ENCODE measurements at regions not wholly inside any gene's neighbourhood (a gene's known extent, or its start where the extent isn't known, plus 50 kb on each side); places are given as distances from the start of the nearest gene placed in this dataset.

DNA sequence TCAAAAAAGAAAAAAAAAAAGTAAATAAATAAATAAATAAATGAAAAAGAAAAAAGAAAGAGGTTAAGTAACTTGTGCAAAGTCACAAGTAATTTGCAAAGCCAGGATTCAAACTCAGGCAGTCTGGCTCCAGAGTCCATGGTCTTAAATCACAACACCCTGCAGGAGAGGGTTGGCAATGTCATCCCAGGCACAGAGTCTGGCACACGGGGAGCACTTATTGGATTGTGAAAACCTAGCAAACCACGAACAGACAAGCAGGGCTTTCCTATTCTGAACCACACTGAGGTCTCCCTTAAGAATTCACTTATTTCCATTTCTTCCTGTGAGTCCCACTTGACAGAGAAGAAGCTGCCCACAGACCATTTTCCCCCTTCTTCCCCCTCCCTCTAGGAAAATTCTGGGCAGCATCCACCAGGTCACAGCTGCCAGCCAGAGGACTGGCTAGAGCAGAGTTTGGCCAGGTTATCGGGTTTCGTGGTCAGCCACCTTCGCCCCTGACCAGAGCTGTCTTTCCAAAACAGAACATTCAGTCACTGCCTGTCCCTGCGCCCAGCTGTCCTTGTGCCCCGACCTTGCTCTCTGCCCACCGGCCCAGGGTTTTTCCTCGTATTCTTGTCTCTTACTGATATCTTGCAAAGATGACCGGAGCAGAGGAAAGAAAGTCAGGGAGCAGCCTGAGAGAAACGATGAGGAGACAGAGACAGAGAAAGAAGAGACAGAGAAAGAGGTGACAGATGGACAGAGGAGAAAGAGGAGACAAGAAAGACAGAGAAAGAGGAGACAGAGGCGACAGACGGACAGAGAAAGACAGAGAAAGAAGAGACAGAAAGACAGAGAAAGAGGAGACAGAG is 106.4 kb upstream of the PTPN1 start:
- WGBS, 2 donors: 68% methylated on average over 13 of the region's 13 CpGs

DNA sequence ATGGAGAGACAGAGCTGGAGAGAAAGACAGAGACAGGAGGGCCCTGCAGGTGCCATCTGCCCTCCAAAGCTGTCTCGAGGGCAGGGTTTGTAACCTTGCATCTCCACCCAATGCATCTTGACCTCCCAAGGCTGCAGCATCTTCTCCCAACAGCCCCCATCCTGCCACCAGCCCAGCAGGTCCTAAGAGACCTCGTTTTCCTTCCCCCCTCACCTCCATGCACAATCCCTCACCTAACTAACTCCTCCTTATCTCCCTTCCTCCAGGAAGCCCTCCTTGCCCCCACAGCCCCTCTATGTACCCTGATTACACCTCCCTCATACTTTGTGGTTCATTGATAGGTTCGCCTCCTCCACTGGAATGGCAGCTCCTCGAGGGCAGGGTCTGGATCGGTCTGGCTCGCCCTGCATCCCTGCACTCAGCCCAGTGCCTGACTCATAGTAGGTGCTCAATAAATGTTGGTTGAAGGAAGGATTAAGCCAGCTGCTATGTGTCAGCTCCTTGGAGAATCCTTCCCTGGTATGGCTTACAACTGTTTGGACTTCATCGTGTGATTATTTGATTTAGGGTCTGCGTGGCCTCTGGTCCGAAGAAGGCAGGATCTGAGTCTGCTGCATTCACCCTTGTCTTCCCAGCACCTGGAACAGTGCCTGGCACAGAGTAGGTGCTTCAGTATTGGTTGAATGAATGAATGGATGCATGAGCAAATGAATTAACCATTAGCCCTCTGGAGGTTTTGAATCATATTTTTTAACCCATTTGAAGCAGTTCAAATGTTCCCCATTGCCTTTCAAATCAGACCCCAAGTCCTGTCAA is 105.6 kb upstream of the PTPN1 start:
- no peak overlapping the region for H3K4me3 ChIP-seq (ENCODE audit: low read depth, poor library complexity, severe bottlenecking)
- no peak for DNase-seq (ENCODE audit: low spot score in 2 of 2)
- WGBS, 2 donors: 90 to 91% methylated on average over 9 of the region's 9 CpGs
- intact Hi-C loops (cut with DNase I; ENCODE audit: low total_unique reads): no loop called here
- TF ChIP-seq POLR2A (IDR thresholded peaks at IDR 0.05): no peak
- TF ChIP-seq, protein P1, sequence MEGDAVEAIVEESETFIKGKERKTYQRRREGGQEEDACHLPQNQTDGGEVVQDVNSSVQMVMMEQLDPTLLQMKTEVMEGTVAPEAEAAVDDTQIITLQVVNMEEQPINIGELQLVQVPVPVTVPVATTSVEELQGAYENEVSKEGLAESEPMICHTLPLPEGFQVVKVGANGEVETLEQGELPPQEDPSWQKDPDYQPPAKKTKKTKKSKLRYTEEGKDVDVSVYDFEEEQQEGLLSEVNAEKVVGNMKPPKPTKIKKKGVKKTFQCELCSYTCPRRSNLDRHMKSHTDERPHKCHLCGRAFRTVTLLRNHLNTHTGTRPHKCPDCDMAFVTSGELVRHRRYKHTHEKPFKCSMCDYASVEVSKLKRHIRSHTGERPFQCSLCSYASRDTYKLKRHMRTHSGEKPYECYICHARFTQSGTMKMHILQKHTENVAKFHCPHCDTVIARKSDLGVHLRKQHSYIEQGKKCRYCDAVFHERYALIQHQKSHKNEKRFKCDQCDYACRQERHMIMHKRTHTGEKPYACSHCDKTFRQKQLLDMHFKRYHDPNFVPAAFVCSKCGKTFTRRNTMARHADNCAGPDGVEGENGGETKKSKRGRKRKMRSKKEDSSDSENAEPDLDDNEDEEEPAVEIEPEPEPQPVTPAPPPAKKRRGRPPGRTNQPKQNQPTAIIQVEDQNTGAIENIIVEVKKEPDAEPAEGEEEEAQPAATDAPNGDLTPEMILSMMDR (IDR thresholded peaks at IDR 0.05): no peak

More for the DNA sequence above, 106.4 kb upstream of the PTPN1 start:
- TF ChIP-seq POLR2A (IDR thresholded peaks at IDR 0.05): no peak
- TF ChIP-seq, protein P1 (IDR thresholded peaks at IDR 0.05): no peak
- H3K4me3 ChIP-seq (ENCODE audit: low read depth, poor library complexity, severe bottlenecking): no peak overlapping the region
- intact Hi-C loops (cut with DNase I; ENCODE audit: low total_unique reads): no loop called here
- no peak for DNase-seq (ENCODE audit: low spot score in 2 of 2)

- WGBS, 2 donors: 78 to 86% methylated on average over 10 of the region's 10 CpGs
- H3K4me3 ChIP-seq (ENCODE audit: low read depth, poor library complexity, severe bottlenecking): no peak overlapping the region
- intact Hi-C loops (cut with DNase I; ENCODE audit: low total_unique reads): no loop called here
- DNase-seq (ENCODE audit: low spot score in 2 of 2): no peak
- TF ChIP-seq, protein P1 (IDR thresholded peaks at IDR 0.05): no peak
- no peak for TF ChIP-seq POLR2A (IDR thresholded peaks at IDR 0.05)
These were observed 104.8 kb upstream of the PTPN1 start for GRCh38 chr20:50405235-50405914.

DNA sequence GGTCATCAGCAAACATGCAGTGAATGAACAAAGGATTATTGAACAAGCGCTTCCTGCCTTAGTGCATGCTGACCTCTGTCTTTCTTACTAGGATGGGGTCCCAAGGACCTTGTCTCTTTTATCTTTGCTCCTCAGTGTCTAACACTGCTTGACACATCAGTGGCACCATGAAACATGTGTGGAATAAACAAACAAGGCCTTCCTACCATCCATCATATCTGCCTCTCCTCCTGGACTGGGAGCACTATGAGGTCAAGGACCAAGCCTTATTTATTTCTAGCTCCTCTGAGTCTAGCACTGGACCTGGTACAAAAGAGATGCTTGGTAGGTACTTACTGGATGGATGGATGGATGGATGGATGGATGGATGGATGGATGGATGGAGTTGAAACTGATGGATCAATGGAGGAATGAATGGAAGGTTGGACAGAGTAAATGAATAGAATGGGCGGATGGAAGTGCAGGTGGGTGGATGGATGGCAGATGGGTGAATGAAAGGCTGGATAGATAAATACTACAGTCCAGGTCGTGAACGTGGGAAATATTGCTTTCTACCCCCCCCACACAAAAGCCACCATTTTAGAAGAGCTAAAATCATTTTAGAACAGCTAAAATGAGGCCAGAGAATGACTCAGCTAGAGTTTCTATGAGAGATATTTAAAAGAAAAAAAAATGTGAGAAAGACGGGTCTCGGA is 104.1 kb upstream of the PTPN1 start:
- TF ChIP-seq POLR2A (IDR thresholded peaks at IDR 0.05): no peak
- TF ChIP-seq, protein P1 (IDR thresholded peaks at IDR 0.05): no peak
- DNase-seq (ENCODE audit: low spot score in 2 of 2): no peak
- intact Hi-C loops (cut with DNase I; ENCODE audit: low total_unique reads): no loop called here
- 85 to 90% methylated on average over 6 of the region's 6 CpGs for WGBS, 2 donors
- no peak overlapping the region for H3K4me3 ChIP-seq (ENCODE audit: low read depth, poor library complexity, severe bottlenecking)

GRCh38 chr20:50406610-50407136 is 103.5 kb upstream of the PTPN1 start:
- TF ChIP-seq POLR2A (IDR thresholded peaks at IDR 0.05): no peak
- TF ChIP-seq, protein P1 (IDR thresholded peaks at IDR 0.05): no peak
- DNase-seq (ENCODE audit: low spot score in 2 of 2): no peak
- H3K4me3 ChIP-seq (ENCODE audit: low read depth, poor library complexity, severe bottlenecking): no peak overlapping the region
- WGBS, 2 donors: 93 to 96% methylated on average over 9 of the region's 9 CpGs
- intact Hi-C loops (cut with DNase I; ENCODE audit: low total_unique reads): no loop called here

All from lower leg skin (tissue), 4 donors.